ENCODE measurements at regions not wholly inside any gene's neighbourhood (a gene's known extent, or its start where the extent isn't known, plus 50 kb on each side); places are given as distances from the start of the nearest gene placed in this dataset.
A peak's percentile ranks its signal among the peaks of the same experiment; 100 is the strongest.
"Not testable (repeated sequence)": the region's sequence is repeated elsewhere in the genome, so short reads cannot be mapped to it uniquely, and the experiment has no call there.

DNA sequence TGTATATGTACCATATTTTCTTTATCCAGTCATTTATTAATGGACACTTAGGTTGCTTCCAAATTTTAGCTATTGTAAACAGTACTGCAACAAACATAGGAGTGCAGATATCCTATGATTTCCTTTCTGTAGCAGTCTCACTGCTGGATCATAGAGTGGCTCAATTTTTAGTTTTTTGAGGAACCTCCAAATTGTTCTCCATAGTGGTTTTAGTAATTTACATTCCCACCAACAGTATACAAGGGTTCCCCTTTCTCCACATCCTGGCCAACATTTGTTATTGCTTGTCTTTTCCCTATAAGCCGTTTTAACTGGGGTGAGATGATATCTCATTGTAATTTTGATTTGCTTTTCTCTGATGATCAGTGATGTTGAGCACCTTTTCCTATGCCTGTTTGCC, 114.3 kb downstream of the TMEM17 start:
- Histone ChIP-seq H3K4me1 (ENCODE audit: insufficient read depth, low read length) (no peaks in the 10 kb centered on the region), H3K36me3 (ENCODE audit: insufficient read depth, low read depth, low read length) (no peaks in the 10 kb centered on the region), H3K4me3 (ENCODE audit: low read length) (no peak overlapping the region), H3K27ac (ENCODE audit: low read length) (no peak overlapping the region), H3K9ac (ENCODE audit: low read depth, low read length) (no peak overlapping the region), H3K27me3 (ENCODE audit: insufficient read depth, low read length) (no peaks in the 10 kb centered on the region), H3K9me3 (ENCODE audit: insufficient read depth, low read depth, low read length) (no peaks in the 10 kb centered on the region)

DNA sequence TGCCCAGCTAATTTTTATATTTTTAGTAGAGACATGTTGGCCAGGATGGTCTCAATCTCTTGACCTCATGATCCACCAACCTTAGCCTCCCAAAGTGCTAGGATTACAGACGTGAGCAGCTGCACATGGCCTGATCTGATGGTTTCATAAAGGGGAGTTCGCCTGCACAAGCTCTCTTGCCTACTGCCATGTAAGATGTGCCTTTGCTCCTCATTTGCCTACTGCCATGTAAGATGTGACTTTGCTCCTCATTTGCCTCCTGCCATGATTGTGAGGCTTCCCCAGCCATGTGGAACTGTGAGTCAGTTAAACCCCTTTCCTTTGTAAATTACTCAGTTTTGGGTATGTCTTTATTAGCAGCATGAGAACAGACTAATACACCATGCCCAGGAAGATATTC, 119.6 kb downstream of the TMEM17 start:
- not testable (repeated sequence) for H3K4me3 ChIP-seq (ENCODE audit: low read length); H3K9me3 ChIP-seq (ENCODE audit: insufficient read depth, low read depth, low read length); H3K4me1 ChIP-seq (ENCODE audit: insufficient read depth, low read length); H3K9ac ChIP-seq (ENCODE audit: low read depth, low read length); H3K36me3 ChIP-seq (ENCODE audit: insufficient read depth, low read depth, low read length); H3K27ac ChIP-seq (ENCODE audit: low read length); H3K27me3 ChIP-seq (ENCODE audit: insufficient read depth, low read length)

DNA sequence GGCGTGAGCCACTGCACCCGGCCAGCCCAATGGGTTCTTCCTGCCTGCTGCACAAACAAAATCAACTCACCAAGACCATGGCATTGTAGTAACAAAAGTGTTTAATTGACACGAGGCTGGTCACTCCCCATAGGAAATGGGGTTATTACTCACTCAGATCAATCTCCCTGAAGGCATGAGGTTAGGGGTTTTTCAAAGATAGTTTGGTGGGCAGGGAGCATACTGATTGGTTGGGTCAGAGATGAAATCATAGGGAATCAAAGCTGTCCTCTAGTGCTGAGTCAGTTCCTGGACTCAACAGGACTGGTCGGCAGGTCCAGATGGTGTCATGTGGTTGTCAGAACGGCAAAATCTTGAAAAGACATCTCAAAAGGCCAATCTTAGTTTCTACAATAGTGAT, 122.1 kb downstream of the TMEM17 start:
- Histone ChIP-seq H3K9me3 (ENCODE audit: insufficient read depth, low read depth, low read length) (peaks cover 4% of the 10 kb centered on the region; the same call in 1 of the 2 replicates), H3K36me3 (ENCODE audit: insufficient read depth, low read depth, low read length) (no peaks in the 10 kb centered on the region), H3K4me3 (ENCODE audit: low read length) (no peak overlapping the region), H3K27me3 (ENCODE audit: insufficient read depth, low read length) (no peaks in the 10 kb centered on the region), H3K27ac (ENCODE audit: low read length) (no peak overlapping the region), H3K4me1 (ENCODE audit: insufficient read depth, low read length) (peaks cover 6% of the 10 kb centered on the region), H3K9ac (ENCODE audit: low read depth, low read length) (no peak overlapping the region)

DNA sequence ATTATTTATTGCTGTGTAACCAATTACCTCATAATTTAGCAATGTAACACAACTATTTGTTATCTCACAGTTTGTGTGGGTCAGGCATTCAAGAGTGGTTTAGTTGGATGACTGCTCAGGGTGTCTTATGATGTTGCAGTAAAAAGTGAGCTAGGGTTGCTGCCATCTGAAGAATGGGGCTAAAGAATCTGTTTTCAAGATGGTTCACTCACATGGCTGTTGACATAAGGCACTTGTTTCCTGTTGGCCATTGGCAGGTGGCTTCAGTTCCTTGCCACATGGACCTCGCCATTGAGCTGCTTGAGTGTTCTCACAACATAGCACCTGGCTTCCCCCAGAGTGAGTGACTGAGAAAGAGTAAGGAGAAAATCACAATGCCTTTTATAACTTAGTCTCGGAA, 123.2 kb downstream of the TMEM17 start:
- H3K4me1 ChIP-seq (ENCODE audit: insufficient read depth, low read length): peaks cover 6% of the 10 kb centered on the region
- no peak overlapping the region for H3K27ac ChIP-seq (ENCODE audit: low read length)
- no peaks in the 10 kb centered on the region for H3K36me3 ChIP-seq (ENCODE audit: insufficient read depth, low read depth, low read length)
- no peaks in the 10 kb centered on the region for H3K27me3 ChIP-seq (ENCODE audit: insufficient read depth, low read length)
- H3K9me3 ChIP-seq (ENCODE audit: insufficient read depth, low read depth, low read length): peaks cover 4% of the 10 kb centered on the region; the same call in 1 of the 2 replicates
- no peak overlapping the region for H3K4me3 ChIP-seq (ENCODE audit: low read length)
- no peak overlapping the region for H3K9ac ChIP-seq (ENCODE audit: low read depth, low read length)

DNA sequence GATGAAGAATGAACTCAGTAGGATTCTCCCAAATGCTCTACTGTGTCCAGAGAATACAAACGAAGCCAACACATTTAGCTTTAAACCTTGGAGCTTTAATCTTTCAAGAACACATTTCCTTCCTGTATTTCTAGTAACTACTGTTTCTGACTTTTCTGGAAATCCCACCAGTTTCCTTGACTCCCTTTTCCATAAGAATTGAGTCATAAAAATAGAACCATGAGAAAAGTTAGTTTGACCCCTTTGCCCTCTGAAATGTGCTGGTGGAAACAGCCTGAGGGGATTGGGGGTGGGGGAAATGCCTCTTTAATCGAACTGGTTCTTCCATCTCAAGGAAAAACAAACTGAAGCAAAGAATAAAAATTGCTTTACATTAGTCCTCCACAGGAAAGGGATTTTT, 123.9 kb downstream of the TMEM17 start:
- H3K4me3 ChIP-seq (ENCODE audit: low read length): no peak overlapping the region
- H3K9ac ChIP-seq (ENCODE audit: low read depth, low read length): no peak overlapping the region
- peaks cover 4% of the 10 kb centered on the region; the same call in 1 of the 2 replicates for H3K9me3 ChIP-seq (ENCODE audit: insufficient read depth, low read depth, low read length)
- no peaks in the 10 kb centered on the region for H3K36me3 ChIP-seq (ENCODE audit: insufficient read depth, low read depth, low read length)
- H3K27ac ChIP-seq (ENCODE audit: low read length): no peak overlapping the region
- H3K27me3 ChIP-seq (ENCODE audit: insufficient read depth, low read length): no peaks in the 10 kb centered on the region
- peaks cover 6% of the 10 kb centered on the region for H3K4me1 ChIP-seq (ENCODE audit: insufficient read depth, low read length)

DNA sequence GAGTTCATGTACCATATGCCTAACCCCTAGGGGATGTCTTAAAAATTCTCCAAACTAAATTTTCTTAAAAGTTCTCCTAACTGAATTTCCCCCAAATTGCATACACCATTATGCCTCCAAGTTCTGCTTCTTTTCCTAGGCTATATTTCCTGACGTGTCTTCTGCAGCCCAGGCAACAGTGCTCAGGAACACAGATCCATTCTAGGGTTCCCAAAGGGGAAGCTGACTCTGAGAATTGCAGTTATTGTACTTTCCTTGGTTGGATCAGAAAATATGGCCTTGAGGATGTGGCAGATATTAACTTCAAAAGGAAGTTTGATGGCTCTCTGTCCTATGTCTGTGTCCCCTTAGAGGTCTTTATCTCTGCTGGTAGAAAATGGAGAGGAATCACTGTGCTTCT, 124.3 kb downstream of the TMEM17 start:
- Histone ChIP-seq H3K9ac (ENCODE audit: low read depth, low read length) (no peak overlapping the region), H3K27me3 (ENCODE audit: insufficient read depth, low read length) (no peaks in the 10 kb centered on the region), H3K9me3 (ENCODE audit: insufficient read depth, low read depth, low read length) (peaks cover 4% of the 10 kb centered on the region; the same call in 1 of the 2 replicates), H3K4me3 (ENCODE audit: low read length) (no peak overlapping the region), H3K4me1 (ENCODE audit: insufficient read depth, low read length) (peaks cover 6% of the 10 kb centered on the region), H3K27ac (ENCODE audit: low read length) (no peak overlapping the region), H3K36me3 (ENCODE audit: insufficient read depth, low read depth, low read length) (no peaks in the 10 kb centered on the region)

DNA sequence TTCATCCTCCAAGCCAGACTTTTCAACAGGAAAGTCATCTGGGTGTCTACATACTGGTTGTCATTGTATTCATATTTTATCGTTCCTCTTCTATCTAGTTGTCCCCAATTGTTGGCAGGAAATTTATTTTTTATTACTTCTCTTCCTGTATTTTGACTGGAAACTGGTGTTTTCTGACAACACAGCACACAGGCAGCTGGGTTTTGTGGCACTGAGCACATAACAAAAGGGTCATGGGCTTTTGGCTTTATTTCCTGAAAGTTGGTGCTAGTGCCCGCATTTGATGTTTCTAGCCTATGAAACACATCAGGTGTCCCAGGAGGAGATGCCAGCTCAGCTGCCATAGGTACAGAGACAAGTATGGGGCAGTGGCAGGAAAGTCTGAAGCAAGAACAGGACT, 126.4 kb downstream of the TMEM17 start:
- Histone ChIP-seq H3K27ac (ENCODE audit: low read length) (no peak overlapping the region), H3K27me3 (ENCODE audit: insufficient read depth, low read length) (no peaks in the 10 kb centered on the region), H3K36me3 (ENCODE audit: insufficient read depth, low read depth, low read length) (no peaks in the 10 kb centered on the region), H3K4me3 (ENCODE audit: low read length) (no peak overlapping the region), H3K9ac (ENCODE audit: low read depth, low read length) (no peak overlapping the region), H3K4me1 (ENCODE audit: insufficient read depth, low read length) (peaks cover 14% of the 10 kb centered on the region), H3K9me3 (ENCODE audit: insufficient read depth, low read depth, low read length) (no peaks in the 10 kb centered on the region)

DNA sequence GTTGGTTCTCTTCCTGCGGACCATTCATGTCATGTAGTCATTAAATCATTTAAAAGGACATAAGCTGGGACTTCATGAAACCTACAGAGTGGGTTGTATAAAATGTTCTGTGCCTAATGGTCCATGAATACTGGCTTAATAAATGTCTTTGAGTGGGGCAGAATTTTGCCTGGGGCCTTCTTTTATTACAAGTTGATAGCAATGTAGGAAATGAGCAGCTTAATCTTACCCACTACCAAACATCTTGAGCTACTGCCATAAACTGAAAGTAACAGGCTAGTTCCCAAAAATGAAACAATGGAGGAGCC, 130.9 kb downstream of the TMEM17 start:
- Histone ChIP-seq H3K4me3 (ENCODE audit: low read length) (no peak overlapping the region), H3K9me3 (ENCODE audit: insufficient read depth, low read depth, low read length) (peaks cover 20% of the 10 kb centered on the region), H3K27me3 (ENCODE audit: insufficient read depth, low read length) (no peaks in the 10 kb centered on the region), H3K36me3 (ENCODE audit: insufficient read depth, low read depth, low read length) (no peaks in the 10 kb centered on the region), H3K4me1 (ENCODE audit: insufficient read depth, low read length) (peaks cover 14% of the 10 kb centered on the region), H3K27ac (ENCODE audit: low read length) (no peak overlapping the region), H3K9ac (ENCODE audit: low read depth, low read length) (no peak overlapping the region)

DNA sequence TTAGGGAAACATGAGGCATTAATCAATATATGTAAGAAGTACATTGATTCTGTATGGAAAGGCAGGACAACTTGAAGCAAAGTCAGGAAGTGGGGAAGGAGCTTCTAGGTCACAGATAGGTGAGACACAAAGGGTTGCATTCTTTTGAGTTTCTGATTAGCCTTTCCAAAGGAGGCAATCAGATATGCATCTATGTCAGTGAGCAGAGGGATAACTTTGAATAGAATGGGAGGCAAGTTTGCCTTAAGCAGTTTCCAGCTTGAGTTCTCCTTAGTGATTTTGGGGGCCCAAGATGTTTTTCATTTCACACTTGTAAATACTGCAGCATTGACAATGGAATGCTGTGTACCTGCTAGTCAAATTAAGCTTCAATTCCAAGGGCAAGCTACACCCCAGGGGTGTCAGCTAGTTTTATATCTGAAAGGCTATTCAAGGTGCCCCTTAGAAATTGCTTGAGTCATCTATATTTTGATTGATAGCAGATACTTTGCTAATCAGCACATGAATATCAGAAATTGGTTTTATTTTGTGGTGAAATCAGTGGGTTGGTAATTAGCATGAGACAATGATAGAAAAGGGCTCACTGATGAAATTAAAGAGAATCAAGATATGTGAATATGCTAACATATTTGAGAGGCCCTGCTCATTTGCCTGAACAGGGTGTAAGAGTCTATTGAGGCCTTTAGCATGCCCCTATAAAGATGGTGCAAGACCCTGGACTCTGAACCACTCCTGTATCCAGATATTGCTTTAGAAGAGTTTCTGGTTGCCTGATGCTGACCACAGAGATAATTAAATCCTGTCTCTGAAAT, 131.5 kb downstream of the TMEM17 start:
- Histone ChIP-seq H3K4me3 (ENCODE audit: low read length) (0 out of 2 replicates have a peak overlapping the region, but pooled peaks have one; percentile 4), H3K27me3 (ENCODE audit: insufficient read depth, low read length) (no peaks in the 10 kb centered on the region), H3K36me3 (ENCODE audit: insufficient read depth, low read depth, low read length) (no peaks in the 10 kb centered on the region), H3K27ac (ENCODE audit: low read length) (no peak overlapping the region), H3K4me1 (ENCODE audit: insufficient read depth, low read length) (peaks cover 14% of the 10 kb centered on the region), H3K9ac (ENCODE audit: low read depth, low read length) (no peak overlapping the region), H3K9me3 (ENCODE audit: insufficient read depth, low read depth, low read length) (peaks cover 20% of the 10 kb centered on the region)

DNA sequence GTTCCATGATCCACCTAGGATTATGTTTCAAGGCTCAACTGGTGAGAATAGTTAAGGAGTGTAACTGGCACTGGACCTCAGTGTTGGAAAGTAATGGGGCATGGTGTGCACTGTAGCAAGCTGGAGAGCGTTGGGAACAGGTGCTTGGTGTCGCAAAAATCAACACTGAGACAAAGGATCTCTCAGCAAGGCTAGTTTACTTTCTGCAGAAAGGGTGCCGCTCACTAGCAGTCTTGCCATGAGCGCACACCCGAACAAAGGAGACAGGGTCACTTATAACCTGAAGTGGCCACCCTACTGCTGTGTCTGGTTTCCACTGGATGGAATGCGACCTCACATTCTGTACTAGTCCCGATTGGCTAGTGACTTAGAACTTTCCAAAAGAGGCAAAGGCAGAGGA, 133.2 kb downstream of the TMEM17 start:
- H3K27me3 ChIP-seq (ENCODE audit: insufficient read depth, low read length): no peaks in the 10 kb centered on the region
- H3K4me1 ChIP-seq (ENCODE audit: insufficient read depth, low read length): peaks cover 14% of the 10 kb centered on the region
- H3K9ac ChIP-seq (ENCODE audit: low read depth, low read length): no peak overlapping the region
- H3K27ac ChIP-seq (ENCODE audit: low read length): no peak overlapping the region
- no peaks in the 10 kb centered on the region for H3K36me3 ChIP-seq (ENCODE audit: insufficient read depth, low read depth, low read length)
- H3K4me3 ChIP-seq (ENCODE audit: low read length): no peak overlapping the region
- H3K9me3 ChIP-seq (ENCODE audit: insufficient read depth, low read depth, low read length): peaks cover 20% of the 10 kb centered on the region

DNA sequence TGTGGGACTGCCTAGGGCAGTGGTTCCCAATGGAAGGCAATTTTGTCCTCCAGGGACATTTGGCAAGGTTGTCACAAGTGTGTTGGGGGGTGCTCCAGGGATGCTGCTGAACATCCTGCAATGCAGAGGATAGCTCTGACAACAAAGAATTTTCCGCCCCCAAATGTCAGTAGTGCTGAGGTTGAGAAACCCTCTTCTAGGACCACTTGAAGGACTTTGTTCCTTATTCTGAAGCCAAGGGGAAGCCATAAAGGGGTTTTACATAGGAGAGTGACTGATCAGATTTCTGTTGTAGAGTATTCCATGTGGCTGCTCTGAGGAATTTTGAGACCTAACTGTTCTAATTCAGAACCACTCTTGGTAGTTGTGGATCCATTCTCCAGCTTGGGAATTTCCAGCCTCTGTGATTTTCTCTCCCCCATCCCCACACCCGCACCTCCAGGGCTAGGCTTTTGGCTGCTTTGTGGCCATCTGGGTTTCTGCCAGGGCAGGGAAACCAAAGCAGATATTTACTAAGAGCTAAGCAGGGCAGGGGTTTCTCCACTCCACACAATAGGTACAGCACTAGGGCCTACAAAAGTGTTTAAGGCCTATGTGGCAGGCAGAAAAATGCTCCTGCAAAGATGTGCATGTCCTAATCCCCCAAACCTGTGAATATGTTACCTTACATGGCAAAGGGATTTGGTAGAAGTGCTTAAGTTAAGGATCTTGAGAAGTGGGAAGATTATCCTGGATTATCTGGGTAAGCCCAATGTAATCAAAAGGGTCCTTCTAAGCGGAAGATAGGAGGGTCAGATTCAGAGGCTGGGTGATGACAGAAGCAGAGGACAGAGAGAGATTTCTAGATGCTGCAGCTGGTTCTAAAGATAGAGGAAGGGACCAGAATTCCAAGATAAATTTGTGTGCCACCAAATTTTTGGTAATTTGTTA, 135.4 kb downstream of the TMEM17 start:
- Histone ChIP-seq H3K36me3 (ENCODE audit: insufficient read depth, low read depth, low read length) (no peaks in the 10 kb centered on the region), H3K9me3 (ENCODE audit: insufficient read depth, low read depth, low read length) (peaks cover 20% of the 10 kb centered on the region), H3K9ac (ENCODE audit: low read depth, low read length) (no peak overlapping the region), H3K27me3 (ENCODE audit: insufficient read depth, low read length) (no peaks in the 10 kb centered on the region), H3K4me1 (ENCODE audit: insufficient read depth, low read length) (peaks cover 14% of the 10 kb centered on the region), H3K4me3 (ENCODE audit: low read length) (no peak overlapping the region), H3K27ac (ENCODE audit: low read length) (no peak overlapping the region)

All from iPS-20b (cell line).